Activated CD4-positive, alpha-beta T cell treated with anti-CD3 and anti-CD28 coated beads for 4 hours (primary cell): ENCODE measurements at regions not wholly inside any gene's neighbourhood (a gene's known extent, or its start where the extent isn't known, plus 50 kb on each side); places are given as distances from the start of the nearest gene placed in this dataset.
"Not testable (repeated sequence)": the region's sequence is repeated elsewhere in the genome, so short reads cannot be mapped to it uniquely, and the experiment has no call there.

Source experiments
- DNase-seq, 2 donors: peaks; one replicate each; pipeline ENCODE4 v3.0.0-alpha.2; 2020

DNA sequence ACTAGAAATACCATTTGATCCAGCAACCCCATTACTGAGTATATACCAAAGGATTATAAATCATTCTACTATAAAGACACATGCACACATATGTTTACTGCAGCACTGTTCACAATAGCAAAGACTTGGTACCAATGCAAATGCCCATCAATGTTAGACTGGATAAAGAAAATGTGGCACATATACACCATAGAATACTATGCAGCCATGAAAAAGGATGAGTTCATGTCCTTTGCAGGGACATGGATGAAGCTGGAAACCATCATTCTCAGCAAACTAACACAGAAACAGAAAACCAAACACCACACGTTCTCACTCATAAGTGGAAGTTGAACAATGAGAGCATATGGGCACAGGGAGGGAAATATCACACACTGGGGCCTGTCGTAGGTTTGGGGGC lies 106.0 kb downstream of the SPATA18 start:
- DNase-seq, result not testable (repeated sequence)

DNA sequence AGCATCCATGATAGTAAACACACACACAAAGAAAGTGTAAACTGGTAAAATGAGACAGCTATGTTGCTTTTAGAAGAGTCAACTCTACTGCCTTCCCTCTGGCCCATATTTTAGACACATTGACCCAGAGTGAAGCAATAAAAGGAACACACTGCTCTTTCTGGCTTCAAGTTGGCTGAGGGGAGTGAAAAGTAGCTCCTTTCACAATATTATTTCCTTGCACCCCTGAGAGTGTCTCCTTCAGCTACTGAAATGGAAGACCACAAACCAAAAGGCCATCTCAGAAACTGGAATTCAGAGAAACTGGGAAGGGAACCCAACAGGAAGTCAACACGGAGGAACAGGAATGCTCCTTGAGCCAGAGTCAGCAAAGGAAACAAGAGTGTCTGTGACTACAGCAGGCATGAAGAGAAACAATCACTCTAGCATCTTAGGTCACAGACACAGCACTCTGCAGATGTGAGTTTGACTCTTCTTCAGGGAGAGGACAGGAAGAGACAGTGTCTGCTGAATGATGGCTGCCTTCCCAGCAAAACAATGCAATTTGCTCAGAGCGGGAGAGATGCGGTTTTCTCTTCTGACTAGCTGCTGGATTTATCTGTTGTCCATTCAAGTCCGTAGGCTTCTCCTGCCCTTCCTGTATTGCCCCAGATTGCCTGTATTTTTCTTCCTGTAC lies 106.7 kb downstream of the SPATA18 start:
- no peak for DNase-seq

DNA sequence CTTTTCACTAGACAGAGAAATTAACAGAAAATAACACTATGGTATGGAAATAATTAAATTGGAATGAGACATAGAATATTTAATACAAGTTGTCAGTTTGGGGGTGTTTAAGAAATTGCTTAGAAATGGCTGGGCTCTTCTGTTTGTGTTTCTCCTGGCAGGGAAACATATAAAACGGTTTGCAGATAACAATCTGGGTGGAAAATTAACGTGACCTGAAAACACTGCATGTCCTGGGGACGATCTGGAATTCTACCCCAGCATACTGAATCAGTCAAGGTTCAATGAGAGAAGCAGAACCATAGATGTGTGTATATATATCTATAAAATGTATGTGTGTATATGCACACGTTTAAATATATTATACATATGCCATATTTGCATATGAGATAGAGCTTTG lies 109.8 kb downstream of the SPATA18 start:
- DNase-seq, result no peak

DNA sequence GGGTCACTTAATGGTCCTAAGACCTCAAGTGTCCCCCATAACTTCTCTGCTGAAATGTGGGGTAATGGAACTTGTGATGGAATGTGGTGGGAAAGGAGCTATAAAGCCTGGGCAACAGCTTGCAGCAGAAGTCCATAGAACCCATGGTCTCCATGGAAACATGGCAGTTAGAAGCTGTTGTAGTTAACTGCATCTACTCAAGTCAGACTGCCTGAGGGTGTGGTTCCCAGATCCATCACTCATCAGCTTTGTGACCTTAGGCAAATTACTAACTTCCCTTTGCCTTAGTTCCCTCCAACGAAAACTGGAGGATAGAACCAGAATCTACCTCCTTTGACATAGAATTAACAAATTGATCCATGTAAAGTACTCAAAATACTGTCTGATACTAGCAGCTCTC lies 113.0 kb downstream of the SPATA18 start:
- DNase-seq, result no peak

DNA sequence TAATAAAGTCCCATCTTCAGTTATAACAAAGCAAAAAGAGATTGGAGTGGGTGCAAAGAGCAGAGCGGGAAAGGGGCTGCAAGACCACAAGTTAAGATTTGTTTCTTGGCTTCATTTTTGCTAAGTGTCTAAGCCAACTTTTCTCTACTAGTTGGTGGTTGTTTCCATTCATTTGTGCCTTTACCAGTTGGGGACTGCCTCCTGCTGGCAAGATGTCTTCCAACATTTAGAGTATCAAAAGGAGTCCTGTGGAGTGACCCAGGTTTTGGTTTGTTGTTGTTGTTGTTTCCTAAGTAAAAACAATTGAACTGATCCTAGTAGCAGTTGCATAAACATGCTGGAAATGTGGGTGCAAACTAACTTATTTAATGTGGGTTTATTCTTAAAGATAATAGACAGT lies 121.1 kb downstream of the SPATA18 start:
- no peak for DNase-seq

DNA sequence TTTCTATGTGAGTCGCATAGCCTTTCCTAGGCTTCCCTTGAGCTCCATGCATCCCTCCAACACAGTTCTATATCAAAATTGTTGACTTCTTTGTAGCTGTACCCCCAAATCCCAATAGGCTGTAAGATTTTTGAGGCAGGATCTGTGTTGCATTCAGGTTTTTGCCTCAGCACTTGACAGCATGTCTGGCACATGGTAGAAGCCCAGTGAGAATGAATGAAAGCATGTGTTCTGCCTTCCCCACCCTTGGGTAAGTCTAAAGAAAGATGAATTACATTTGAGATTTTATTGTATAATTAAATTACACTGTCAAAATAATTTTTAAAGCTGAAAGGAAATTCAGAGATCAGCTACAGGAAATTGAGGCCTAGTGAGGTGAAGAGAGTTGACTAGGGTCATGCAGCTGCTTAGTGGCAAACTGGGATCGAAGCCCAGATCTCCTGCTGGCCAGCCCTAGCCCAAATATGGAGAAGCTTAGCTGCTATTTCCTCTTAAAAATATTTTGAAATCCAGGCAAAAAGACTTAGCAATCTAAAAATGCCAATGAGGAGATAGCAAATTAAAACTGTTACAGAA lies 122.5 kb downstream of the SPATA18 start:
- no peak for DNase-seq

DNA sequence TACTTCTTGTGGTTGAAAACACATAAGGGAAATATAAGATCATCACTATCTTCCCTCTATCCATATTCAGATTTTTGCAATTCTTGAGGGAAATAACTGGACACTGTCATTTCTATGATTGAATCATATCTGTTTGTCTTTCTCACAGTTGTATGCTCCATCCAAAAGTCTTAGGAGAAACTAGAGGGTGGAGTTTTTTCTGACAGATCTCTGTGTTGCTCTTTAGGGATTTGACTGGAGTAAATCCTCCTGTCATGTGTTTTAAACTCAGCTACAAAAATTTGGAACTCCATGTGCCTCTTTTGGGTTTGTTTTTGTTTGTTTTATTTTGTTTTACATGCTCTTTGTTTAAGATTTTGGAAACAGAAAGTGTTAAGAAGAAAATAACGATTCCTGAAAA lies 136.5 kb downstream of the SPATA18 start:
- DNase-seq, result no peak

DNA sequence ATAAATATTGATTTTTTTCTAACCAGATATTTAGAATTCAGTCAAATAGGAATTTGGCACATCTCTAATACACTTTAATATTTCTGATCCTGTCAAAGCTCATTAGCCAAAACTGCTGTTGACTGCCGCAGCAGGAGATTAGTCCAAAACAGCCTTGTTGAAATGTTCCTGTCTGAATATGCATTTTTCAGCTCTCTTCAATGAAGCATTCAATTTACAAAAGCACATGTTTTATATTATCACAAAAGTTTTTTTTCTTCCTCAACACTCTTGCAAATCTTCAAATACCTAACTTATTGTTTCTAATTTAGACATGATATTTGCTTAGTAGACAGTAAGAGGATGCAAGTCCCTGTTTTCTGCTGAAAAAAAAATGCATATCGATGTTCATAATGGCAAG lies 140.9 kb downstream of the SPATA18 start:
- DNase-seq, result no peak

DNA sequence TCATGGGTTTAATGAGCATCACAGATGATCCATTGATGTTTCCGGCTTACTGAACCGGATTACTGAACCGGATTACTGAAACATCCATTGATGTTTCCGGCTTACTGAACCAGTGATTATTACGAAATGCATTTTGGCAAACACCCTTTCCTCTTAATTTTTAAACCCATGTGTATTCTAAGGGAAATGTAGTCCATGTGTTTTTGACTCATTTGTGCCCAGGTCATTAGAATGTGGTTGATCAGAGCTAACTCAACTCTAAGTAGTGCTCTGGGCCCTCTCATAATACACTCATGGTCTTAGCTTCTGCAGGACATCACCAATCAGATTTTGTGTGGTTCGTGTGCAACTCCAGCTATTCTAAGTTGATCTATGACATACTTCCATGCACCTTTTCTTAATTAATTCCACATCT lies 141.6 kb downstream of the SPATA18 start:
- DNase-seq, result no peak

DNA sequence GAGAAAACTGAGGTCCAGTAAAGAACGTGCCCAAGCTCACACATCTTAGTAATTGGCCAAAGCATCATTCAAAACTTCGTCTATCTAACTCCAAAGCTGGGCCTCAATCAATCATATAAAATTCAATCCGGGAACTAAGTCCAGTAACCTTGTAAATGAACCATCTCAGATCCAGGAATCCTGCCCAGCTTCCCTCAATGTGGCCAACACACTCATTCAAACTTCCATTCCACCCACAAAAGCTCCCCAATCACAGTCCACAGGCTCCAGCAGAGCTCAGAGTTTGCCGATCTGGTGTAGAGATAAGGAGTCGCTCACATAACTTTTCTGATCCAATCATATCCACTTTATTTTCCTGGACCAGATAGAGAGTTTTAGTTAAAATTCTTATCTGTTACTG lies 144.8 kb downstream of the SPATA18 start:
- DNase-seq, result no peak

DNA sequence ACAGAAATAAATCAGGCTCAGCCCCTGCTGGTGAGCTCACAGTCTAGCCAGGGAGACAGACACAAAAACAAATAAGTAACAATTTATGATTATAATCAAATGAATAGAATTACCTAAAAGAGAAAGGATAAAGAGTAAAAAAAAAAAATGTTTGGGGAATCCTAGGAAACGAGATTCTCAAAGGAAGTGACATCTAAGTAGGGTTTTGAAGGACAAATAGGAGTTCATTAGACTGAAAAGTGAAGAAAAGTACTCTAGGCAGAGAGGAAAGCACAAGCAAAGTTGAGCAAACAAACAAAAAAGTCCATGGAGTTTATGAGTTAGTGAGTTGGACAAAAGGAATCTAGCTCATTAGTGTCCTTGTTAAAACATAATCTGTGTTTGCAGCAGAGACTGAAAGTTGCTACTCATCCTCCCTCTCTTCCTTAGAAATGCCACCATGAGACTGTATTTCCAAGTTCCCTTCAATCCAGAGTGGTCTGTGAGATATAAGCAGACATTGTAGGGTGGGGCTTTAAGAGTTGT lies 145.6 kb downstream of the SPATA18 start:
- no peak for DNase-seq

DNA sequence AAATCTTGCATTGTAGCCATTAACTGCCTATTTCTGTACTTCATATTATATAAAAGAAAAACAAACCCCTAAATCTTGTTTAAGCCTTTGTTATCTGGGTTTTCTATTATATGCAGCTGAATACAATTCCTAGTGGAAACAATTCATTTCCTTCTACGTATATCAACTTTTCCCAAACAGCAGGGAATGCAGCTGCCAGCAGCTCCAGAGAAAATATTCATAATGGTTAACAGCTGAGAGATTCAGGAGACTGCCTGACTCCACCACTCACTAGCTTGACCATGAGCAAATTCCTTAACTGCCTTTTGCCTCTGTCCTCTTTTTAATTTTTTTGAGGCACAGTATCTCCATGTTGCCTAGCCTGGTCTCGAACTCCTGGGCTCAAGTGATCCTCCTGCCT lies 146.2 kb downstream of the SPATA18 start:
- no peak for DNase-seq

DNA sequence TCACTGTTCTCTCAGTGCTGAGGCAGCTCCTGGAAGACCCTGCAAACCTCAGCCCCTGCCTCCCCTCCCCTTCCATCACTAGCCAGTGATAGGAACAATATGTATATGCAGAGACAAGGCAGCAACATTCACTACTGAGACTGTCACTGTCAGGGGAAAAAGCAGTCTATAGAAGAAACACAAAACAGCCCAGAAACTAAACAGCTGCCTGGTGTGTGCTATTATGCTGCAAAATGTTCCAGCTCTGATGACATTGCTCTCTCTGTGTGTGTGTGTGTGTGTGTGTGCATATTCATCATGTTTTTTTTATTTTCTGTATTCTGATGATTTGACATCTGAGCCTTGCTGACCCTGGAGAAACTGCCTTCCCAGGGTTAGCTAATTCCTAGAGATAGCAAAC lies 147.2 kb downstream of the SPATA18 start:
- no peak for DNase-seq

DNA sequence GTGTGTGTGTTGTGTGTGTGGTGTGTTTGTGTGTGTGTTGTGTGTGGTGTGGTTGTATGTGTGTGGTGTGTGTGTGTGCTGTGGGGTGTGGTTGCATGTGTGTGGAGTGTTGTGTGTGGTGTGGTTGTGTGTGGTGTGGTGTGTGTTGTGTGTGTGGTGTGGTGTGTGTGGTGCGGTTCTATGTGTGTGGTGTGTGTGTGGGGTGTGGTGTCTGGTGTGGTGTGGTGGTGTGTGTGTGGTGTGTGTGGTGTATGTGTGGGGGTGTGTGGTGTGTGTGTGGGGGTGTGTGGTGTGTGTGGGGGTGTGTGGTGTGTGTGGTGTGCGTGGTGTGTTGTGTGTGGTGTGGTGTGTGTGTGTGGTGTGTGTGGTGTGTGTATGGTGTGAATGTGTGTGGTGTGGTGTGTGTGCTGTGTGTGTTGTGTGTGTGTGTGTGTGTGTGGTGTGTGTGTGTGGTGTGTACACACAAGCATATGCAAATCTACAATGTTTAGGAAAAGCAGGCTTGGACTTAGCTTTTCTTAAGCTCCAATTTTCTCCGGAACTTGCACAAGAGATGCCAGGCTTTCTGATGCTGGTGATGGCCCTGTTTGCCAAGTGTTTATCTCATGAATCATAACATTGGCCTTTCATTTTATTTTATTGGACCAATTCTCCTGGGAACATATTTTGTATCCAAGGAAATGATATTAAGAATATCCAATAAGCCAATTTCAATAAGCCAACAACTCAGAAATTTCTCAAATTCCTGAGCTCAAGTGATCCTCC lies 148.7 kb downstream of the SPATA18 start:
- no peak for DNase-seq

DNA sequence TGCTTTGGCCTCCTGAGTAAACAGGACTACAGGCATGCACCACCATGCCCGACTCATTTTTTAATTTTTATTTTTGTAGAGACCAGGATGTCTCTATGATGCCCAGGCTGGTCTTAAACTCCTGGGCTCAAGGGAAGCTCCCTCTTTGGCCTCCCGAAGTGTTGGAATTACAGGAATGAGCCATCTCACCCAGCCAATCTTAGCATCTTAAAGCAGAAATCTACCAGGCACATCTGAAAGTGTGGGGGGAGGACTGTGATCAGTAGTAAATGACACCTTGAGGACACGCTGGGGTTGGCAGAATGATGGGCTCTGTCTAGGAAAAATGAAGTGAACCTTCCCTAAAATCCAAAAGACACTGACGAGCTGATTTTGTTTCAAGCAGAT lies 149.2 kb downstream of the SPATA18 start:
- no peak for DNase-seq

DNA sequence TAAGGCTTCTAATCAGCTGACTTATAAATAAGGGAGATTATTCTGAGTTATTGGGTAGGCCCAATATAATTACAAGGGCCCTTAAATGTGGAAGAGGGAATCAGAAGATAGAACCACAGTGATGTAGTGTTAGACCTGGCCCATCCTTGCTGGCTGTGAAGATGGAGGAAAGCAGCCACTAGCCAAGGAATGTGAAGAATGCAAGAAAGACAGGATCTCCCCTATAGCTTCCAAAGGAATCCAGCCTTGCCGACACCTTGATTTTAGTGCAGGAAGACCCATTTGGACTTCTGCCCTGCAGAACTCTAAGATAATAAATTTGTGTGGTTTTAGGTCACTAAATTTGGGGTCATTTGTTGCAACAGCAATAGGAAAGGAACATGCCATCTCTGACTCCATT lies 150.6 kb downstream of the SPATA18 start:
- DNase-seq, result no peak

DNA sequence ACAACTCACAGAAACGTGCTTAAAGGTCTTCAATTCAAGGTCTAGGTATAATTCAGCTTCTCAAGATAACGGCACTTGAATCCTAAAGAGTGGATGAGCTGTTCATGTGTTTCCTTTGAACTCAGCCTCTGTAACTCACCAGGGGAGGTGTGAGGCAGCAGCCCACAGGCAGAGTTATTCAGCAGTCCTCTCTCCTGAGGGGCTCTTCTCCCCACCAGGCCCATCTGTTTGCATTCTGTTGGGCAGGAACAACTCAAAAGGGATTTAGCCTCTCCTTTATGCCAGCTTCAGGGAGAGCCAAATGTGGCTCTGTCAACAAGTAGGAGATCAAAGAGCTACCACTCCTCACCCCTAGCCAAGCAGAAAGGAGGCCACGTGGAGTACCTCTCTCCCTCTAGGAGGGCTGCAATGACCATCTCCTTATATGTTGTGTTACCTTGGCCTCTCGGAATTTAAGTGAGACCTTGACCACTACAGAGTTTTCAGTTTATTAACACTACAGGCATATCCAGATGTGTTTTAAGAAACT lies 151.2 kb downstream of the SPATA18 start:
- no peak for DNase-seq

DNA sequence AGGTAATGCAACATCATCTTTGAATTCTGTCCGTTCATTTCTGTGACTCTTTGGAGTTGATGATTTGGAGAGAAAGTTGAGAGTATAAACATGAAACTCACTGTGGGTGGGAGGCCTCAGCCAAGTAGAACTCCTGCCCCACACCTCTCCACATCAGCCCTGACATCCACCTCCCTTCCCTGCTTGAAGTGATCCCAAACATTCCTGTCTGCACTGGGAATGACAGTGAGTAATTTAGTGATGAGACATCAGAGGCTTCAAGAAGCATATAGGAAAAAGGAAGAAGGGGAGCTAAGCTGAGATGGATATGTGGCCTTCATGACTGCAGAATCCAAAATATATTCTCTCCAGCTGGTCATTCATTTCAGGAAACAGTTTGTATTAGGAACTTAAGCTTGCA lies 151.8 kb downstream of the SPATA18 start:
- DNase-seq, result no peak

DNA sequence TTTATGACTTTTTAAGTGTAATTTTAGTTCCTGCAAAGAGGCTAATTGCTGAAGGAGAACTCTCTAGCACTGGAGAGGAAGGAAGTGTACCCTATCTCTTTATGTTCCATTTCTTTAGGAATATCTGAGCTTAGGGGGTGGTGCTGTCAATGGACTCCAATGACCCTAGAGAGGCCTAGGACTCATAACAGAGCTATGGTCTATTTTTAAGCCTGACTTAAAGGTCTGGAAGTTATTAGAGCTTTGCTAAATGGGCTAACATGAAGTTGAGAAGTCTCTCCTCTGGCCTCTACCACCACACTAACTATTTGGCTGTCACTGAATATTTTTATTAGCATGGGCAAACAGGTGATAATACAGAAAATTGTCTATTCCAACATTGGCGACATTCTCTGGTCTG lies 152.2 kb downstream of the SPATA18 start:
- no peak for DNase-seq

DNA sequence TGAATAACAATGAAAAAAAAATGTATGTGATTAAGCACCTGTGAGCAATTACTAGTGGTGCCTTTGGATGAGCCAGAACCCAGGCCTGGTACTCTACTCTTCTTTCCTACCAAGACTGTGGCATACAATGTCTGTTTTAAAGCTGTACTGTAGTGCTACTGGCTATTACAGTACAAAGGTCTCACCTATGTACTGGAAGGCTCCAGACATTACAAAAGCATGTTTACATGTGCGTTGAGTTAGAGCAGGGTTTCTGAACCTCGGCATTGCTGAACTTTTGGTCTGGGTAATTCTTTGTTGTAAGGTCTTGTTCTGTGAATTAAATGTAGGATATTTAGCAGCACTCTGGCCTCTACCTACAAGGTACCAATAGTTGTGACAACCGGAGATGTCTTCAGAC lies 153.8 kb downstream of the SPATA18 start:
- no peak for DNase-seq

DNA sequence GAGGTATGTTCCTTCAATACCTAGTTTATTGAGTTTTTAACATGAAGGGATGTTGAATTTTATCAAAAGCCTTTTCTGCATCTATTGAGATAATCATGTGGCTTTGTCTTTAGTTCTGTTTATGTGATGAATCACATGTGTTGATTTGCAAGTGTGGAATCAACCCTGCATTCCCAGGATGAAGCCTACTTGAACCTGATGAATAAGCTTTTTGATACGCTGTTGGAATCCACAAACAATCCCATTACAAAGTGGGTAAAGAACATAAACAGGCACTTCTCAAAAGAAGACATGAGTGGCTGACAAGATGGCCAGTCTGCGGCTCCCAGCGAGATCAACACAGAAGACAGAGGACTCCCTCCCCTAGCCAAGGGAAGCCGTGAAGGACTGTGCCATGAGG lies 156.0 kb downstream of the SPATA18 start:
- not testable (repeated sequence) for DNase-seq

DNA sequence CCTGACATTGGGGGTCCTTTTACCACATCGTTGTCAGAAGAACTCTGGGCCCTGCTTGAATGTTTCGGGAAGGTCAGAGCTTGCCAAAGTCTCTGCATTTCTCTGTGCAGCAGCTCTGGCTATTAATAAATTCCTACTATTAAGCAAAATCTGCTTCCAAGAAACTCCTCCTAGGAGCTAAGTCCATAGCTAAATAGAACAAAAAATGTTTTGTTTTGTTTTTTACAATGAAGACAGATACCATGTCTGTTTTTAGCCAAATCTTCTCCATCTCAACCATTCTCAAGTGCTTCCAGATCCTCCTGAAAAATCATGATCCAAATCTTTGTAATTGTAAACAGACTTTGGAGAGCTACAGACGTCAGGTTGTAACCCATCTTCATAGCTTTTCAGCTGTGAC lies 161.6 kb downstream of the SPATA18 start:
- DNase-seq, result no peak

DNA sequence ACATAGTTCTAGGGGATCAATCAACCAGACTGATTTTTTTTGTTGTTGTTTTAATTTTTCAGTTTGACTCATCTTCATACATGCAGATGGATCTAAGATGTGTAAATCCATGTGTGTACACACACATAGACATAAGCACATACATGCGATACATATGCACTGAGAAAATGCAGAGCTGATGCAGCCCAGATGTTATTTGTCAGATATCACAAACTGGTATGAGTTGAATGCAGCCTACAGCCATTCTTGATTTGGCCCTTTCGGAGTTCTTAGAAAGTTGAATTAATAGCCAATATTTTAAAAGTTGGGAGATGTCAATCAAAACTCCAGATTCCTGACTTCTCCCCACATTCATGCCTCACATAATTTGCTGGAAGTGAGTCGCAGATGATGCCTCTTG lies 180.4 kb downstream of the SPATA18 start:
- no peak for DNase-seq
